ENCODE measurements at regions not wholly inside any gene's neighbourhood (a gene's known extent, or its start where the extent isn't known, plus 50 kb on each side); places are given as distances from the start of the nearest gene placed in this dataset.

- no peaks in the 10 kb centered on the region for H3K27me3 ChIP-seq (ENCODE audit: insufficient read depth, low read depth, low read length)
- H3K9me2 ChIP-seq (ENCODE audit: insufficient read depth, low read length) = no peaks in the 10 kb centered on the region
- H2AFZ ChIP-seq (ENCODE audit: low read depth, low read length) = no peak overlapping the region
- H3F3A ChIP-seq (ENCODE audit: insufficient read depth, low read length, poor library complexity, severe bottlenecking) = no peaks in the 10 kb centered on the region
- no peak overlapping the region for H3K9ac ChIP-seq (ENCODE audit: low read length)
- no peak overlapping the region for H3K4me3 ChIP-seq (ENCODE audit: low read length)
- H3K4me2 ChIP-seq (ENCODE audit: low read length) = no peak overlapping the region
- no peaks in the 10 kb centered on the region for H3K79me2 ChIP-seq (replicated peaks; ENCODE audit: insufficient read depth, low read length)
- no peaks in the 10 kb centered on the region for H3K36me3 ChIP-seq (ENCODE audit: insufficient read depth, low read length)
- no peaks in the 10 kb centered on the region for H3K9me3 ChIP-seq (ENCODE audit: low read length)
- TF ChIP-seq TAF1 (IDR thresholded peaks at IDR 0.05; ENCODE audit: low read depth) (no peak), MXI1 (conservative IDR thresholded peaks at IDR 0.05; ENCODE audit: poor library complexity, severe bottlenecking) (no peak), SMC3 (conservative IDR thresholded peaks at IDR 0.05; ENCODE audit: poor library complexity) (no peak), EP300 (conservative IDR thresholded peaks at IDR 0.05; ENCODE audit: poor library complexity, severe bottlenecking) (no peak), CTCF (IDR thresholded peaks at IDR 0.05; ENCODE audit: poor library complexity, severe bottlenecking) (no peak), POLR2AphosphoS5 (IDR thresholded peaks at IDR 0.05) (no peak), RAD21 (conservative IDR thresholded peaks at IDR 0.05) (no peak), EZH2 (IDR thresholded peaks at IDR 0.05; ENCODE audit: borderline replicate concordance, insufficient read depth, low read length, poor library complexity, severe bottlenecking) (no peak)
- TF ChIP-seq, protein P1, sequence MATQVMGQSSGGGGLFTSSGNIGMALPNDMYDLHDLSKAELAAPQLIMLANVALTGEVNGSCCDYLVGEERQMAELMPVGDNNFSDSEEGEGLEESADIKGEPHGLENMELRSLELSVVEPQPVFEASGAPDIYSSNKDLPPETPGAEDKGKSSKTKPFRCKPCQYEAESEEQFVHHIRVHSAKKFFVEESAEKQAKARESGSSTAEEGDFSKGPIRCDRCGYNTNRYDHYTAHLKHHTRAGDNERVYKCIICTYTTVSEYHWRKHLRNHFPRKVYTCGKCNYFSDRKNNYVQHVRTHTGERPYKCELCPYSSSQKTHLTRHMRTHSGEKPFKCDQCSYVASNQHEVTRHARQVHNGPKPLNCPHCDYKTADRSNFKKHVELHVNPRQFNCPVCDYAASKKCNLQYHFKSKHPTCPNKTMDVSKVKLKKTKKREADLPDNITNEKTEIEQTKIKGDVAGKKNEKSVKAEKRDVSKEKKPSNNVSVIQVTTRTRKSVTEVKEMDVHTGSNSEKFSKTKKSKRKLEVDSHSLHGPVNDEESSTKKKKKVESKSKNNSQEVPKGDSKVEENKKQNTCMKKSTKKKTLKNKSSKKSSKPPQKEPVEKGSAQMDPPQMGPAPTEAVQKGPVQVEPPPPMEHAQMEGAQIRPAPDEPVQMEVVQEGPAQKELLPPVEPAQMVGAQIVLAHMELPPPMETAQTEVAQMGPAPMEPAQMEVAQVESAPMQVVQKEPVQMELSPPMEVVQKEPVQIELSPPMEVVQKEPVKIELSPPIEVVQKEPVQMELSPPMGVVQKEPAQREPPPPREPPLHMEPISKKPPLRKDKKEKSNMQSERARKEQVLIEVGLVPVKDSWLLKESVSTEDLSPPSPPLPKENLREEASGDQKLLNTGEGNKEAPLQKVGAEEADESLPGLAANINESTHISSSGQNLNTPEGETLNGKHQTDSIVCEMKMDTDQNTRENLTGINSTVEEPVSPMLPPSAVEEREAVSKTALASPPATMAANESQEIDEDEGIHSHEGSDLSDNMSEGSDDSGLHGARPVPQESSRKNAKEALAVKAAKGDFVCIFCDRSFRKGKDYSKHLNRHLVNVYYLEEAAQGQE (IDR thresholded peaks at IDR 0.05; ENCODE audit: borderline replicate concordance) = no peak
- no peak overlapping the region for H3K27ac ChIP-seq (ENCODE audit: low read length)
- no peaks in the 10 kb centered on the region for H4K20me1 ChIP-seq (ENCODE audit: insufficient read depth)
Observed at GRCh38 chr3:44110648-44111047, 131.0 kb upstream of the TOPAZ1 start.

- H3F3A ChIP-seq (ENCODE audit: insufficient read depth, low read length, poor library complexity, severe bottlenecking) = no peaks in the 10 kb centered on the region
- no peak overlapping the region for H3K27ac ChIP-seq (ENCODE audit: low read length)
- H3K79me2 ChIP-seq (replicated peaks; ENCODE audit: insufficient read depth, low read length) = no peaks in the 10 kb centered on the region
- no peak overlapping the region for H3K9ac ChIP-seq (ENCODE audit: low read length)
- TF ChIP-seq TAF1 (IDR thresholded peaks at IDR 0.05; ENCODE audit: low read depth) (no peak), CTCF (IDR thresholded peaks at IDR 0.05; ENCODE audit: poor library complexity, severe bottlenecking) (no peak), RAD21 (conservative IDR thresholded peaks at IDR 0.05) (no peak), MXI1 (conservative IDR thresholded peaks at IDR 0.05; ENCODE audit: poor library complexity, severe bottlenecking) (no peak)
- H3K9me2 ChIP-seq (ENCODE audit: insufficient read depth, low read length) = no peaks in the 10 kb centered on the region
- H2AFZ ChIP-seq (ENCODE audit: low read depth, low read length) = no peak overlapping the region
- no peaks in the 10 kb centered on the region for H4K20me1 ChIP-seq (ENCODE audit: insufficient read depth)
- no peak overlapping the region for H3K4me3 ChIP-seq (ENCODE audit: low read length)
- no peaks in the 10 kb centered on the region for H3K9me3 ChIP-seq (ENCODE audit: low read length)
- no peaks in the 10 kb centered on the region for H3K27me3 ChIP-seq (ENCODE audit: insufficient read depth, low read depth, low read length)
- H3K36me3 ChIP-seq (ENCODE audit: insufficient read depth, low read length) = no peaks in the 10 kb centered on the region
- no peak overlapping the region for H3K4me2 ChIP-seq (ENCODE audit: low read length)
Observed at GRCh38 chr3:44111482-44111881, 130.2 kb upstream of the TOPAZ1 start.

Measured in neural cell (in vitro differentiated cells).